DMS53 treated with DMSO at 0.1 percent for 48 hours (cell line): ENCODE measurements at regions not wholly inside any gene's neighbourhood (a gene's known extent, or its start where the extent isn't known, plus 50 kb on each side); places are given as distances from the start of the nearest gene placed in this dataset.

Experiments used
- DNase-seq: peaks from one replicate; lab custom pipeline; 2025; ENCODE audit not compliant: unreplicated experiment; lab: John Stamatoyannopoulos, UW

DNA sequence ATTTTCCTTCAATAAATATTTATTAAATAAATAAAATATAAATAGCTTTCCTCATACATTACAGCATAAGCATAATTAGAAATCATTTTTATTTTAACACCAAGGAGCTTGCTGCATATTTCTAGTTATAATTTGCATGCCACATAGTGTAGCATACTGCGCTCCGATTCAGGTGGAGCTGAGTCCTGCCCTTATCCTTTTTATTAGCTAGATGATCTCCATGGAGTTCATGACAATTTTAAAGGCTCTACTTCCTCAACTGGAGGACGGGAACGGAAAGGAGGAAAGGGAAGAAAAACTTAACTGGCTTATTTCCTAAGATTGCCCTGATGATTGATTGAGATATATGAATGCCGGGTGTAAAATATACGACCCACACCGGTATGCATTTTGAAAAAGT, 385.2 kb downstream of the PLK2 start:
- no peak for DNase-seq

DNA sequence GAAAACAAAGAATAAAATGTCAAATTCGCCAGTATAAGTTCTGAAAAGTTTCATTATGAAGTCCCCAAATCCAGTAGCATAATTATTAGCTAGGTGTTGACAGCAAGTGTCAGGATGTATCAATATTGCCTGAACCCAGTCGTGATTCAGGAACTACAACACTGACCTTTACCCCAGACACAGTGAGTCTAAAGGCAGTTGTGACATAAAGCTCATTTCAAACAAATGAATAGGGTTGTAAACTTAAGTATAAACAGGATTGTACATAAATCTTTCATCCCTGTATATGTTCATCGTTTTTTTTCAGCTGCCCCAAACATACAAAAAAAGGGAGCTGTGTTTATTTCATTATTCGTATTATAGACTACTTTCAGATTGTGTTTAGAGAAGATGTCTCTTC, 385.7 kb downstream of the PLK2 start:
- DNase-seq, result no peak

DNA sequence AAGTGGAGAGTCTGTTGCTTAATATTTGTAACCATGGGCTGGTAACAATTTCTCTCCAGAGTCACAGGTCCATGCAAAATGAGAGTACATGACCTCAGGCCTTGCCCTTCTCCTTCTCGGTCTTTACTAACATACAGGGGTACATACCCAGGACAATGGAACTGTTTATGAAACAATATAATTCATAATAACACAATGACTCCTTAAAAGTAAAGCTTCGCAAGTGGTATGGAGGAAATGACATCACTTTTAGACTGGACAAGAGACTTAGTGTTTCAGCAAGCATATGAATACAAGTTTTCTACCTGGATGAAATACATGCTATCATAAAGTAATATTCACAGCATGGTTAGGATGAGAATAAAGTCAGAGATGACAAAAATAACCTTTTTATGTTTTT, 386.6 kb downstream of the PLK2 start:
- no peak for DNase-seq

DNA sequence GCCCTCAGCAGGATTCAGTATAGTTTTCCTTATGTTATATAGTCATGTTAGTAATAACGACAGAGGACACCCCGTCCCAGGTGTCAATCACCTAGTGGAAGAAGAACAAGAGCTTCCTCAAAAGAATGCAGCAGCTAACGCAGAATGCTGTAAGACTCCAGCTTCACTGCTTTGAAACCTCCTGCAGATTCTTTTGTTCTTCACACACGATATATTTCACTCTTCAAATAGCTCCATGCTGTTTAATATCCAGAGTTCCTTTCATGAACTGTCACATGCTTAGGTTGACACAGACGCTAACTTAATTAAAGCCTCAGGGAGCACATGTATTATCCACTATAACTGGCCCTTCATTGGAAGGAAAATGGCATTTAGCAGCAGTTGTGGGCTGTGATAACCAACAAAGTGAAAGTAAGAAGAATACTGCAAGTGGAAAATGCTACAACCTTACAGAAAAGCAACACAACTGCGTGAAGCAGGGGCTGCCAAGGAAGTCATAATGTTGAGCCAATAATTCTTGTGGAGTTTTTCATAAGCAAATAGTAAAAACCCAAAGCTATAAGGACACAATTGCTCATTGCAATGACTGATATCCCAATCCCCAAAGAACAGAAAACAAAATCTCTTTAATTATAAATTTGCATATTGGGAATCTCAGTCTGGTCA, 387.5 kb downstream of the PLK2 start:
- DNase-seq, result no peak

DNA sequence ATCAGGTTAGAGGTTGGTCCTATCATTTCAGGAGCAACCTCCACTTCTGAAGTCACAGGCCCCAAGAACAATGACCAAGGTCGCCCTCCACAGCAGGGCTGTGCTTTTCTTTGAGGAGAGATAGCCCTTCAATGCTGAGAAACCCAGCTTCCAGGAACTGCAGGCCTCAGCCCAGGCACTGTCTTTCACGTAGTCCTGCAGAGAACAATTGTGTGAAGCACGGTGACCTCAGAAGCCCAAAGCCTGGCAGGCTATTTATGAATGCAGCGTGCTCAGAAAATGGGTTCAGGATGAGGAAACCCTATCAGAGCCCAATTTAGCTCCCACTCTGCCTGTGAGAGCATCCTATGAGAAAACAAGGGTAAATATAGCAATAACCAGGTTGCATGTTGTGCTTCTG, 388.3 kb downstream of the PLK2 start:
- DNase-seq, result no peak

DNA sequence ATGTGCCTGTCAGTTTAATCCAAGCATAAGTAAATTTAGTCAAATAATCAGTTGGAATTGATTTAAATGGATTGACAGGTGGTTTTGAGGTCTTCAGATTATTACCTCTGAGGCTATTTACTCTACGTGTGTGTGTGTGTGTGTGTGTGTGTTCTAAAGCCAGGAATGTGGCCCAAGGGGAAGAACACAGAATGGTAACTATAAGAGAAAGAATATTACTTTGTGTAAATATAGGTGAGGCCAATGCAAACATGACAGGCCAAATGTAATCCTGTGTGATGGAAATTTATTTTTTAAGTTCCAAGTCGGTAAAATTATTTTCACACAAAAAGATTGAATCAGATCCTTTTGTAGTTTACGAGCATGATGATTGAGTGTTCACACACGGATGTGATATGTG, 390.0 kb downstream of the PLK2 start:
- no peak for DNase-seq

DNA sequence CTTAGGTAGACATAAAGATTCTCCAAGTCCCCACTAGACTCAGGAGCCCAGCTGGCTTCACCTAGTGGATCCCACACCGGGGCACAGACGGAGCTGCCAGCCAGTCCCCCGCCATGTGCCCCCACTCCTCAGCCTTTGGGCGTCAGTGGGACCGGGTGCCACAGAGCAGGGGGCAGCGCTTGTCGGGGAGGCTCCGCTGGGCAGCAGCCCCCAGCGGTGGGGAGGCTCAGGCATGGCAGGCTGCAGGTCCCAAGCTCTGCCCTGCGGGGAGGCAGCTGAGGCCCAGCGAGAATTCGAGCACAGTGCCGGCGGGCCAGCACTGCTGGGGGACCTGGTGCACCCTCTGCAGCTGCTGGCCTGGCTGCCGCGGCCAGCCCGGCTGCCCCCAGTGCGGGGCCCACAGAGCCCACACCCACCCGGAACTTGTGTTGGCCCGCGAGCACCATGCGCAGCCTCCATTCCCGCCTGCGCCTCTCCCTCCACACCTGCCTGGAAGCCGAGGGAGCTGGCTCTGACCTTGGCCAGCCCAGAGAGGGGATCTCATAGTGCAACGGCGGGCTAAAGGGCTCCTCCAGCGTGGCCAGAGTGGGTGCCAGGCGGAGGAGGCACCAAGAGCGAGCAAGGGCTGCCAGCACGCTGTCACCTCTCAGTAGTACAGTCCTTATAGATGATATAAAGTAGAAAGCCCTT, 390.7 kb downstream of the PLK2 start:
- DNase-seq, result no peak

DNA sequence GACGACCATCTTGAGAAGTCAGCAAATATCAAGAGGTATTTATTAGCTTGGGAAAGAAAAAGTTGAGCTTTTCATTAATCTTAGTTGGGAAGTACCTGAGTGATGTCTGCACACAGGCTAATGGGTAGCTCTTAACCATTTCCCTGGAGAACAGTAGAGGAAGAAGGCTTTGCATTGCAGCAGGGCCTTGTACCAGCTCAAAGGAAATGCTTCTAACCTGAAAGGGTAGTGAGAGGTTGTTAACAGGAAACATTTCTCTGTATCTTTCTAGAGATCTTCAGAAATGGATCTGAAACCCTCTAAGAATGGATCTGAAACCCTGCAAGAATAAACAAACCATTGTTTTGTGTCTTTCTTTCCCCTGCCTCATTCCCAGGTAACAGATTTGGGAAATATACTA, 393.3 kb downstream of the PLK2 start:
- DNase-seq, result no peak

DNA sequence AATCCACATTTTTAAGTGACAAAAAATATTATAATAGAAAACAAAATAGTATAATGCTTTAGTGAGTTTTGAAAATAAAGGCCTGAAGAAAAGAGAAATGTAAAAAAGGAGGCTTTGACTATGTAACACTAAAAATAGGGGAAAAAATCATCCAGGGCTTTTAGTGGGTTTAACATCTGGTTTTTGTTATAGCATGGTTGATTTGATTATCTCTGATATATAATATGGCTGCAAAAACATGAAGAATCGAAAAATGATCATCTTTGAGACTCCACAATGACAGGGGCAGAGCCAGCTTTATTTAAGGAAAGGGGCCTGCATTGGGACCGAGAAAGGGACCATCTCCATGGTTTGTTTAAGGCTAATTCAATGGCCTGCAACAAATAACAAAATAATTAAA, 393.8 kb downstream of the PLK2 start:
- DNase-seq, result no peak

DNA sequence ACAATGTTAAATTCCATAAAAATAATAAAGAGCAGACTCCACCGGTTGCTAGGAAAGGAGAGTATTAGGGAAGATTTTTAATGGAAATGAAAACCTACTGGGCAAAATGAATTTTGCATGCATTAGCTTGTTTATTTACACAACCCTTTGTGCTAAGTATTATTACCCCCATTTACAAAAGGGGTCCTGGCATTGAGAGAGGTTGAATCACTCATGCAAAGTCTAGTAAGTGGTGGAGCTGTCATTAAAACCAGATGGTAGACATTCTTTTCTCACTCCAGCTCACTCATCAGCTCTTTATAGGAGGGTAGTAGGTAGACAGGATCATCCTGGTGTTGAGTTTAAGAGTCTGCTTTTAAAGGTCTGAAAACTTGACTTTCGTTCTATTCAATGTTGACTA, 395.1 kb downstream of the PLK2 start:
- DNase-seq, result no peak

DNA sequence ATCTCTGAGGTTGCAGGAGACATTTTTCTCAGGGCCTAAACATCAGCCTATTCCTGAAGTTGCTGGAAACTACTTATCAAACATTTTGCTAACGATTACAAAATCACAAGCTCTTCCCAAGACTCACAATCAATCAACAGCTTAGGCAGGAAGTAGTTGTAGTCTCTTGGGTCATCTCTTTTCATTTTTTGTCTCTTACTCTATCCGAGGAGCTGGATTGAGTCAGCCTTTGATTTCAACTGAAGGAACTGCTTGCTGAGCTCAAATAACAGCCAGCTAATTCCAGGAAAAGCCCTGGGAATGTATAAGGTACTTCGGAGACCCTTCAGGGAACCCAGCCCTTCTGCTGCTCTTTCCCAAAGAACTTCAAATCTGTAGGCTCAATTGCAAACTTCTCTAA, 398.9 kb downstream of the PLK2 start:
- no peak for DNase-seq

DNA sequence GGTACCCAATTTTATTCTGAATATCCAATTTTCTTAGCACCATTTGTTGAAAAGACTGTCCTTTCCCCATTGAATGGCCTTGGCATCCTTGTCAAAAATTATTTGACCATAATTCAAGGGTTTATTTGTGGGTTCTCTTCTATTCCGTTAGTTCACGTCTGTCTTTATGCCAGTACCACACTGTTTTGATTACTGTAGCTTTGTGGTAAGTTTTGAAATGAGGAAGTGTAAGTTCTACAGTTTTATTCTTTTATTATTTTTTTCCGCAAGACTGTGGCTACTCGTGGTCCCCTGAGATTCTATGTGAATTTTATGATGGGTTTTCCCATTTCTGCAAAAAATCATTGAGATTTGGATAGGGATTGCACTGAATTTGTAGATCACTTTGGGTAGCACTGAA, 402.6 kb downstream of the PLK2 start:
- no peak for DNase-seq

DNA sequence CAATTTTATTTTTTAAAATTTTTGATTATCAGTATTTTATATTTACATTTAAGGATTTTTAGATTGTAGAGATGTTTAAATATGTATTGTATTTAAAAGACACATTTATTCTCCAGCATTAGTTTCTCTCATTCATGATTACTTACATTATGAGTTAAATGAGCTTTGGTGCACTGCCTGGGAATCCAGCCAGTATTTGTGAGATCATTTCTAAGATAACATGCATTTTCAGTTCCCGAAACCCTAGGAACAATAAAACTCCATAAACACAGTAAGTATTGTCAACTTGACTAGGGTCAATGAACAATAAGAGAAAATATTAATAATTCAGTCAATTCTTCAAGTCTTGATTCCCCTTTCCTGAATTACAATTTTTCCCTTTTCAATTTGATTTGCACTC, 403.3 kb downstream of the PLK2 start:
- no peak for DNase-seq

DNA sequence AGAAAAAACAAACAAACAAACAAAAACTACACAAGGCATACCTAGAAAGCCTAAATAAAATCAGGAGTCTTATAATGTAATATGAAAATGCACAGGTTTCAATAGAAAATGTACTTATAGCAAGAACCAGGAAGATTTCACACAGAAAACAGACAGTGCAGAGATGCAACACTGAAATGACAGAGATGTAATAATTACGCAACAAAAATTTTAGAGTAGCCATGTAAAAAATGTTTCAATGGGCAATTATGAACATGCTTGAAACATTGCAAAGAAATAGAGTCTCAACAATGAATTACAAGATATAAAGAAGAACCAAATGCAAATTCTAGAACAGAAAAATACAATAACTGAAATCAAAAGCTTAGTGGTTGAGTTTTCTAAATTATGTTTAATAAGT, 405.9 kb downstream of the PLK2 start:
- DNase-seq, result no peak

DNA sequence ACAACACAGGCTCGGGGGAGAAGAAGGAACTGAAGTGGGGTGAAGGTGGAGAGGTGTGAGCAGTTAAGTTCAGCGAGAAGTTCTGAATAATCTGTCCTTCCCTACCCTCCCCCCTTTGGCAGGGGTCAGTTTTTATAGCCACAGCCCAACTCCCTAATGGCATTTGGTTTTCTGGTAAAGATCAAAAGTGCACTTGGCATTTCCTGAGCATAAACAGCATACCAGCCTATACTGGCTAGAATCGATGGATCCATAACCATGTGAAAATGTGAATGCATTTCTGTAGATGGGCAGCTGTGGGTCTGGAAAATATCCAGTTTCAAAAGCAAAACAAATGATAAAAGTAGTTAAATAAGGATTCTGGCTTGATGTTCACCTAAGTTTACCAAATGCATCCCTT, 410.9 kb downstream of the PLK2 start:
- DNase-seq, result no peak

DNA sequence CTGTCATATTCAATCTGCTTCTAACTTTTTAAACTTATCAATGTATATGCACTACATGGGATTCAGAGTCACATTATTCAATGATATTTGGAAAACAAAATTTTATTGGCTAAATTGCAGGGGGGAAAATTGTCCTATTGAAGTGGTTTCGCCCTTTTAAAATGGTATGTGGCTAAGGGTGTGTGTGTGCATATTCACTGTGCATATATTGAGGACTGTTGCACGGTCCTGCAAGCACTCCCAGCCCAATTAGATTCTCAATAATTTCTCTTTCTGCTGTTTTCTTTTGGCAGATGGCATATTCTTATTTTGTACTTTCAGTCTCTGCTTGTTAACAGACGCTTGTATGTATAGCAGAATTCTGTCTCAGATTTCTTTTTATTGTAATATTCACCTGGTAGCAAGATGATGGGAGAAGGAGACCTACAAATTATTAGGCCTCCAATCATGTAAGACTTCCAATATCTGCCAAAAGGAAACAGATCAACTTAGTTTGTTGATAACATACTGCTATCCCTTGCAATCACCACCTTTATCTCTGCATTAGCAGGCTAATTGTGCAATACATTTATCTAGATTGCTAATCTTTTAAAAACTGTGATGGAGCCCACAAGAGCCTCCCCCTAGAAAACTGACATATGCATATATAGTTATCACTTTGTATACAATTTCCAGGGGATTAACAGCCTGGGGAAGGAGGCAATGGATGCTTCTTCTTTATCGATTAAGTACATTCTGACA, 411.5 kb downstream of the PLK2 start:
- no peak for DNase-seq

DNA sequence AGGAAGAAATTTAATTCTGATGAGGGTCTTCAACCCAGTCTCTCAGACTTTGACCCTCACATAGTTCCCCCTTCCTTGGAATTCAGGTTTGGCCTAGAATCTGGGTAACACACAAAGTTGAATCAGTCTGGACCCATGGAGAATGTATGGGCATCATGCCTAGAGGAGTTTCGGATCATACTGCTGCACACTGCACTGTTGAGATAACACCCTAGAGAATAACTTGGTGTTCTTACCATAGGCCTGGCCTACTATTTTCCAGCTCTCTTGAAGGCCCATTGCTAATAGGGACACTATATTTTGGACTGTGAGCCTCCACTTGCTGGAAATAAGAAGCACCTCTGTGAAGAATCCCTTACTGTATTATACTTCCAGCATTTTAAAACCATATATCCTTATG, 413.5 kb downstream of the PLK2 start:
- DNase-seq, result no peak

DNA sequence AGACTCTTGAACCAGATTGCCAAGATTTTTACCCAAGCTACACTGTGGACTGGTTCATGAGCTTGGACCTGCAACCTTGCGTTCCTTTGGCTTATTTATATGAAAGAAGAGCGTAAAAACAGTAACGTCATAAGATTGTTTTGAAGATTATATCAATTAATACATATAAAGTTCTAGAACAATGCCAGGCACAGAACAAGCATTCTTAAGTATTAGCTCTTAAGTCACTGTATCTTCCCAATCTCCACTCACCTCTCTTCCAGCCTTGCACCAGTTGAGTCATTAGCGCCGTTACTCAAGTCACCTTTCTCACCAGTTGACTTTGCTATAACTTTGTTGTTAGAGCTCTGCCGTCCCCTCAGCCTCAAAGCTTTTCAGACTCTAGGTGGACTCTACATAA, 415.7 kb downstream of the PLK2 start:
- DNase-seq, result no peak

DNA sequence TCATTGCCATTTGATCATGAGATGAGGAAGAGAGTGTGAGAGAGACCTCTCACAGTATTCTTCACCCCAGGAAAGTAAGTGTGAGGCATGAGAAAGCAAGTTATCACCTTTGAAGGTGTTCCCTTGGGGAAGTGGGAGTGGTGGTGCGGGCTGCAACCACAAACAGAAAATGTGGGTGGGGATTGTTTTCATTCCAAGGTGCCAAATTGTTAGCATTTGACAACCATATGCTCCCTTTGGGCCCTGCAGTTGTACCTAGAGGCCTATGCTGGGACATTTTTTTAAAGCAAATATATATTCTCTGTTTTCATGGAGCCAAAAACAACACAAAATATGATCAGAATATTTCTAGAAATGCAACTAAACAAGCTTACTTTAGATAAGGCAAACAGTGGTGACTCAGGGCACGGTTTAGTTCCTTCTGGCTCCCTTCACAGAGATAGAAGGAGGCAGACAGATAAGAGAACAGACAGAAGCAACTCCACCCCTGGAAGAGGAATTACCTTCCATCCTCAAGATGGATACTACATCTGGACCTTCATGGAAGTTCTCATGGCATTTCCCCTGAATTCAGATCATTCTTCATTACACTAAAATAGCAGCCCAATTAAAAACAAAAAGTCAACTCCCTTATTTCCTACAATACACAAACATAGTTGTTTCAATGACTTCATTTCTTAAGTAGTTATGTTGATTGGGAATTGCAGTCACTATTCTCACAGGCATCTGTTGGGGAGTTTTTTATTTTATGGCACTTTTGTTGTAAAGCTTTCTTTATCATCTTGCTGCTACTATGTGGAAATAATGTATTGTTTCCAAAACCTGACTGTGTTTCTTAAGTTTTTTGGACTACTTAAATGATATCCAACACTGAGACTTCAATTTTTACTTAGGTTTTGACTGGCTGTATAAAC, 416.6 kb downstream of the PLK2 start:
- no peak for DNase-seq

DNA sequence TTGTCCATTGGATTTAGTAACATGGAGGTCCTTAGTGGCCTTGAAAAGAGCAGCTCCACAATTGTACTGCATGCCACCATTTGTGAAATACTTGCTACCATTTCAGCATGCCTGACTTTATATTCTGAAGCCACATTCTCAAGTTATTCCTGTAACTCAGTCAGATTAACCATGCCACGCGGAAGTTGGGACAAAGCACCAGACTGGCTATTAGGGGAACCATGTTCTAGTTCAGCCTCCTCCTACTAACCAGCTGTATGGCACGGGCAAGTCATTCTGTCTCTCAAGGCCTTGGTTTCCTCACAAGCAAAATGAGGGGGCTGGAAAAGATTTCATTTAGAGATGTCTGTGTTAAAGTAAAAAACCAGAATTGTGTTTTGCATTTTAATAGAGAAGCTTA, 418.0 kb downstream of the PLK2 start:
- no peak for DNase-seq

DNA sequence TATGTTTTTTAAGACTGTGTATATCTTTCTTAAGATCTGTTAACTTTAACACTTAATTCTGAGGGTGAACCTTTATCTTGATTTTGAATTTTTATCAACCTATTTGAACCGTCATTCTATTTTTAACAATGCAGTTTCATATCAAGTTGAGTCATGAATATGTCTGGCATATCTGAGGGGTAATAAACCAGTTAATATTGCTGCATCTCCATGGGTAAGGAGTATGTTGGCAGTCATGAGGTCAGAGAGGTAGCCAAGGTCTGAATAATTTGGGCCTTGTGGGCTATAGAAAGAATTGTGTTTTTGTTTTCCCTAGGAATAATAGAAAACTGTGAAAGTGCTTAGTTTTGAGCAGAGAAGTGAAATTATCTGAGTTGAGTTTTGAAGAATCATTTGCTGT, 419.0 kb downstream of the PLK2 start:
- DNase-seq, result no peak
